Medulla oblongata (tissue), 1 donor: ENCODE measurements at regions not wholly inside any gene's neighbourhood (a gene's known extent, or its start where the extent isn't known, plus 50 kb on each side); places are given as distances from the start of the nearest gene placed in this dataset.
A peak's percentile ranks its signal among the peaks of the same experiment; 100 is the strongest.
"Not testable (repeated sequence)": the region's sequence is repeated elsewhere in the genome, so short reads cannot be mapped to it uniquely, and the experiment has no call there.

ENCODE experiments used
- DNase-seq: peaks from one replicate; pipeline ENCODE4 v3.0.0-alpha.2; 2015; ENCODE audit errors: extremely low spot score

- DNase-seq, result not testable (repeated sequence)
Observed at GRCh38 chr16:62780081-62780480, 743.8 kb upstream of the CDH8 start.

- no peak for DNase-seq
Observed at GRCh38 chr16:62764572-62764971, 728.3 kb upstream of the CDH8 start.

- DNase-seq, result no peak
Observed at GRCh38 chr16:62760398-62760797, 724.2 kb upstream of the CDH8 start.

GRCh38 chr16:62755938-62756337, 719.7 kb upstream of the CDH8 start:
- DNase-seq, result no peak

- DNase-seq, result no peak
Observed at GRCh38 chr16:62752854-62753253, 716.6 kb upstream of the CDH8 start.

- DNase-seq, result no peak
Observed at GRCh38 chr16:62751218-62751617, 715.0 kb upstream of the CDH8 start.

GRCh38 chr16:62741692-62742091, 705.5 kb upstream of the CDH8 start:
- DNase-seq, result no peak

GRCh38 chr16:62738666-62739460, 702.6 kb upstream of the CDH8 start:
- peak; percentile 80 for DNase-seq

GRCh38 chr16:62732092-62732491, 695.9 kb upstream of the CDH8 start:
- DNase-seq, result no peak

- DNase-seq, result not testable (repeated sequence)
Observed at GRCh38 chr16:62724670-62725269, 688.5 kb upstream of the CDH8 start.

GRCh38 chr16:62720651-62721050, 684.4 kb upstream of the CDH8 start:
- no peak for DNase-seq

GRCh38 chr16:62717026-62717425, 680.8 kb upstream of the CDH8 start:
- no peak for DNase-seq

- DNase-seq, result no peak
Observed at GRCh38 chr16:62715701-62716100, 679.5 kb upstream of the CDH8 start.

GRCh38 chr16:62712566-62712965, 676.3 kb upstream of the CDH8 start:
- no peak for DNase-seq

- DNase-seq, result no peak
Observed at GRCh38 chr16:62711797-62712196, 675.6 kb upstream of the CDH8 start.

GRCh38 chr16:62709794-62710193, 673.6 kb upstream of the CDH8 start:
- DNase-seq, result no peak

GRCh38 chr16:62701426-62701825, 665.2 kb upstream of the CDH8 start:
- DNase-seq, result no peak

GRCh38 chr16:62700426-62701294, 664.4 kb upstream of the CDH8 start:
- no peak for DNase-seq

GRCh38 chr16:62692685-62693084, 656.4 kb upstream of the CDH8 start:
- DNase-seq, result no peak

GRCh38 chr16:62681819-62682218, 645.6 kb upstream of the CDH8 start:
- DNase-seq, result no peak

- no peak for DNase-seq
Observed at GRCh38 chr16:62678796-62679195, 642.6 kb upstream of the CDH8 start.

GRCh38 chr16:62676306-62676705, 640.1 kb upstream of the CDH8 start:
- DNase-seq, result no peak

GRCh38 chr16:62665269-62665668, 629.0 kb upstream of the CDH8 start:
- DNase-seq, result peak; percentile 60
